GM18520 (cell line): ENCODE measurements at regions not wholly inside any gene's neighbourhood (a gene's known extent, or its start where the extent isn't known, plus 50 kb on each side); places are given as distances from the start of the nearest gene placed in this dataset.
"Not testable (repeated sequence)": the region's sequence is repeated elsewhere in the genome, so short reads cannot be mapped to it uniquely, and the experiment has no call there.

Source experiments
- ATAC-seq: cut with Tn5 transposase; IDR thresholded peaks from one replicate; pipeline ENCODE4 v1.9.1; 2021; ENCODE audit not compliant: unreplicated experiment

DNA sequence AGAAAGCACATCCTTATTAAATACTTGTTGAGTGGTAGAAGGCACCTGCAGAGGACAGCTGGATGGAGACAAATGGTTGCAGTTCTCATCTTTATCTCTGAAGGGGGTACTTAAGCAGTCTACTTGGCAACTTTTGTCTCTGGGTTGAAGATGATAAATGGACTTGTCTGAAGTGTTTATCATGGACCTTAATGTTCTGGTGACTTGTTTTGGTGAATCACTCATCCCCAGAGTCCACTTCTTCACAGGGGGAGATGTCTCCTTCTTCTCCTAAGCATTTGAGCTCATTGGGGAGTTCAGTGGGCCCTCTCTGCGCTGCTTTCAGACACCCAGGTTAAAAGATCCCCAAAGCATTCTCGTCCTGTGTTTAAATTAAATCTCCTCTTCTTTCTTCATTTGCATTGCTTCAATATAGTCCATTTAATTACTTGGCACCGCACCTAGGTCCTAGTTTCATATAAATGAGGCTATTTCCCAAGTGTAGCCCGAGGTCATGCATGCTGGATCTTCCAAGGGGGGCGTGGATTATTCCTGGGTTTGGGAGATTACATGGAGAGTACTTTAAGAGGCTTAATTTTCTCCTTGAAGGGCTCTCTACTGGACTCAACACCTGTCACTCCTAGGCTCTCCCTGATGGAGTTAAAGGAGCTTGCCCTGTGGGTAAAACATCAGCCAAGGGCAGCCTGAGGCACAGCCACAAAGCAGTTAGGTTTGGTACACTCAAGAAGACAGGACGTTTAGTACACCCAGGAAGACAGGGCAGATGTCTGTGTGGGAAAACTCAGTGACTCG lies 239.3 kb upstream of the C2CD4B start:
- ATAC-seq = no peak

DNA sequence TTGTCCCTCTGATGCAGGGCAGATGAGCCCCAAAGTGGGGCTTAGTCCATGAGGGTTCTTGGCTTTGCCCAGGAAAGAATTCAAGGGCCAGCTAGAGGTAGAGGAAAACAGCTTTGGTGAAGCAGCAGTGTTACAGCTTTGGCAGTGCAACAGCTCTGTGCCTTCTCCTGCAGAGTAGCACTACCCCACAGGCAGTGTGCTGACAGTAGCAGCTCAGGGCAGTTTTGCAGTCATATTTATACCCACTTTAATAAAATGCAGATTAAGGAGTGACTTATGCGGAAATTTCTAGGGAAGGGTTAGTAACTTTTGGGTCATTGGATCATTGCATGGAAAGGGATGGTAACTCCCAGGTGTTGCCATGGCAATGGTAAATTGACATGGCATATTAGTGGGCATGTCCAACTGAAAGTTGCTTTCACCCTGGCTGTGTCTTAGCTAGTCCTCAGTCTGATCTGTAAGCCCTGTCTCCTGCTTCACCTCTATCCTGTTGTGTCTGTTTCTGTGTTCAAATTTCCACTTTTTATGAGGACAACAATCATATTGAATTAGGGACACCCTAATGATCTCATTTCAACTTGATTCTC lies 241.3 kb upstream of the C2CD4B start:
- no peak for ATAC-seq

DNA sequence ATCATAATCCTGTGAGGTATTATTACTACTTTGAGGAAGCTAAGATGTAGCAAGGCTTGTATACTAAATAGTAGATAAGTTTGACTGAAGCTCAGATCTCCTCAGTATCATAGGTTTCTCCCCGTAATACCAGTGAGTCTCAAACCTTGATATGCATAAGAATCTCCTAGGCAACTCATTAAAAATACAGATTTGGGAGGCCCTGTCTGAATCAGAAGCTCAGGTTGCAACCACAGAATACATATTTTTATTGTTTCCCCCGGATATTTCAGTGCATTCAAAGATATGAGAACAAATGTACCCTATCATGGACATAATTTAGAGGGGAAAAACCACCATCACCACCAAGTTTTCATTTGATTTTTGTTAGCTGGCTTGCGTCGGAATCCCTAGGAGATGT lies 242.1 kb upstream of the C2CD4B start:
- no peak for ATAC-seq

GRCh38 chr15:62407962-62408361 lies 242.9 kb upstream of the C2CD4B start:
- no peak for ATAC-seq

DNA sequence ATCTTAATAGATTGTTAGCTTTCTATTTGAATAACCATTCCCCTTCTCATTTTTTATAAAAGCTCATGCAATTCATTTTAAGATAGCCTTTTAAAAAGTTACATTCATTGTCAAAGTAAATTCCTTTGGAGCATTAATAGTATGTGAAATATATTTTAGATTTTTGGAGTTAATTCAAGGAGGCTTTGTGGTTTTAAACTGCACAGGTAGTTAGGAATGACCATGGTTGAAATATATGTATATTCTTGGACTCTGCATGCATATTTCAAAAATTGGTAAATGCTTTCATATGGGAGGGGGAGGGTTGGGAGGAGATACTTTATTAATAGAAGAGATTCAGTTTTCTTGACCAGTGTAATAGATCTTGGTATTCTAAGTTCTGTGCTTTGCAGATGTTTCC lies 244.4 kb upstream of the C2CD4B start:
- no peak for ATAC-seq

DNA sequence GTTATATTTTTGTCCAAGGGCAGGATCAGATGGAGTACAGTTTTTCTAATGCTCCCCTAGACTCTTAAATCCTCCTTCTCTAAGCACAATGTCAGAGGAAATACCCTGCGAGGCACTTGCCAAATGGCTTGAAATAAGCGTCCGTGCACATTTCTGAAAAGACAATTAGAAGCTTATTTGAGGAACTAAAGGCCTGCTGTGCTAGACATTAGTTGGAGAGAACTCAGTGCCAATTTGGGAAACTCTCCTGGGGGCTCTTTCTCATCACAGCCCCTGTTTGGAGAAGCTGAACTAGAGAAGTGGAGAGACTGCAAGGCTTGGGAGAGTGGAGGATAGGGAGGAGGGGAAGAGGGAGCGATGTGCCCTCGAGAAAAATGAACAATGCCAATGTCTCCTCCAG lies 247.6 kb upstream of the C2CD4B start:
- ATAC-seq = no peak

GRCh38 chr15:62413153-62413552 lies 248.1 kb upstream of the C2CD4B start:
- no peak for ATAC-seq

DNA sequence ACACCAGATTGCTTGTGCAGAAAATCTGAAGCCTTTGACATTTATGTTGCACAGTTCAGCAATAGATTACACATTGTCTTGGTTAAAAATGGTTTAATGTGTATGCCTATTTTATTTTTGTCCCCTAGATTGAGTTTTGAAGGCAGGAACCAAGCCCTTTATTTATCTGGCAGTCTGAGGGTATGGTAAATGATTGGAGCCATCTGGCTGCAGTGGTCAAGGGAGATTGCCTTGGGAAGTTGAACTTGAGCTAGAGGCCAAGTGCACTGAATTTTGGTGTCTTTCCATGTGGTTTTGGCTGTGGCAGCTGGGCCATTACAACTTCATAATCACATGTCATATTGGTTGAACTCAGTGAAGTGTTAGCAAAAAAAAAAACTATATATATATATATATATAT lies 248.7 kb upstream of the C2CD4B start:
- no peak for ATAC-seq

DNA sequence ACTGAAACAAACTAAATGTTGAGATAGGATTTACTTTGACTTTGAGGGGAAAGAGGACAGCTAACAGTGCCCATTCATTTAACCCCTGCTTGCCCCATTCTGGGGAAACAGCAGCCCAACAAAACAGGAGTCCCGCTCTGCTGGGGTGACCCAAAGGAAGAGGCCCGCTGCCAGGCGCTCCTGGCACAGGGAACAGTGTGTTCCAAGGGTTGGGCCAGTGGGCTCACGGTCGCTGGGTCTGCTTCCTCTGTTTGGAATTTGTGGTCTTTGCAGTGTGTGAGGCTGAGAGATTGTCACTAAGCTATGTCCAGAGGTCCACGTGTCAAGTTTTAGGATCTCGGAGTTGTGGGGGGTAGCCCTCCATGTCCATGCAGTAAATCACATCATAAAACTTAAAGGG lies 250.4 kb upstream of the C2CD4B start:
- ATAC-seq = no peak

DNA sequence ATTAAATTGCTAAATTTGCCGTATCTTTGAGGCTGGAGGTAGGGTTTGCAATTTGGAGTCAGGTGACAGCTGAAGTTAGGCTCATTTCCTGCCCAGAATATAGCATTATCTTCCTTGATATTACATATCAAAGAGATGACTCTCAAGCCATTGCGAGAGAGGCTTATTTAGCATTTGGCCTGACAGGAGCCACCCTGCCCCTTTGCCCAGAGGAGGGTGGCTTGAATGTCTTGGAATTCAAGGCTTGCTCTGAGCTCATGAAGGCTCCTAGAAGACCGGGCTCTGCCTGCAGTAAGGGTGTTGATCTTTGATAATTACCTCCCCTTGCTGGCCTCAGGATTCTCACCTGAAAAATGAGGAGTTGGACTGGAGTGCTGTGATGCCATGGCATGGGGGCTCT lies 251.4 kb upstream of the C2CD4B start:
- ATAC-seq = no peak

DNA sequence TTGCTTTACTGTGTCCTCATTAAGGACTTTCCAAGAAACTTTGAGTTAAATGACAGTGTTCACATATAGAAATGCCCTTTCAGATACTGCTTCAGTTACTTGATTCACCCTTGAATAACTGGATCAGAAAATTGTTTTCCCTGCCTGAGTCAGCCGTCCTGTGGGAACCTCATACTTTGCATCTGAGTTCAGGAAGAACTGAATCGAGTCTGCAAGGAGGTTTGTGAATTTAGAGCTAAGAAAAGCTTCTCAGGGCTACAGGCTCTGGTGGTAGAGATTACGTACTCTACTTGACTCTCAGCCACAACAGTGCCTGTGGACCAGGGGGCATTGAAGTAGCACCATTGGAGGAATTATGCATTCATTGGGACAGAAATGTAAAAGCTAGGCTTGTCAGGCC lies 252.4 kb upstream of the C2CD4B start:
- ATAC-seq = no peak

DNA sequence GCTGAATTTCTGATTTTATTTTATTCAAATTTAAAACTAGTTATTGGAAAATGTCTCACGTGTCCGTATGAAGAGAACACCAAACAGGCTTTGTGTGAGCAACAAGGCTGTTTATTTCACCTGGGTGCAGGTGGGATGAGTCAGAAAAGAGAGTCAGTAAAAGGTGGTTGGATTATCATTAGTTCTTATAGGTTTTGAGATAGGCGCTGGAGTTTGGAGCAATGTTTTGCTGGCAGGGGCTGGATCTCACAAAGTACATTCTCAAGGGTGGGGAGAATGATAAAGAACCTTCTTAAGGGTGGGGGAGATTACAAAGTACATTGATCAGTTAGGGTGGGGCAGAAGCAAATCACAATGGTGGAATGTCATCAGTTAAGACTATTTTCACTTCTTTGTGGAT lies 253.4 kb upstream of the C2CD4B start:
- ATAC-seq = not testable (repeated sequence)

- ATAC-seq = no peak
Observed at GRCh38 chr15:62419192-62419591, 254.1 kb upstream of the C2CD4B start.

DNA sequence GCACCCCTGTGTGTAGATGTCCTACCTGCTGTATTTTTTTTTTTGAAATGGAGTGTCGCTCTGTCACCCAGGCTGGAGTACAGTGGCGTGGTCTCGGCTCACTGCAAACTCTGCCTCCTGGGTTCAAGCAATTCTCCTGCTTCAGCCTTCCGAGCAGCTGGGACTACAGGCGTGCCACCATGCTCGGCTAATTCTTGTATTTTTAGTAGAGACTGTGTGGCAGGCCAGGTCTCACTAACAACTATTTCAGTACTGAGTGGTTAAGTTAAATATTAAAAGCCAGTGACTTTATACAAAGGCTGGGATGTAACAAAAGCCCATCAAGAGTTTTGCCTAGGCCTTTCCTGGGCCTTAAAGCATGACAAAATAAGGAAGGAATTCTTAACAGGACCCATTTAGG lies 255.3 kb upstream of the C2CD4B start:
- ATAC-seq = not testable (repeated sequence)

DNA sequence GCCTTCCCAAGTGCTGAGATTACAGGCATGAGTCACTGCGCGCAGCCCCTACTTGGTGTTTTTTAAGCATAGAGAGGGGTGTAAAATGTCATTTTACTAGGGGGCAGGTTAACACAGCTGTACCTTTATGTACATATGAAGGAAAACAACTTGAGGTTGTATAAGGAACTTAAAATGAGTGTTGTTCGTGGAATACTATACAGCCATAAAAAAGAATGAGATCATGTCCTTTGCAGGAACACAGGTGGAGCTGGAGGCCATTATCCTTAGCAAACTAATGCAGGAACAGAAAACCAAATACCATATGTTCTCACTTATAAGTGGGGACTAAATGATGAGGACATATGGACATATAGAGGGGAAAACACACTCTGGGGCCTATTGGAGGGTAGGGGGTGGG lies 256.2 kb upstream of the C2CD4B start:
- ATAC-seq = no peak

- ATAC-seq = no peak
Observed at GRCh38 chr15:62426387-62426956, 261.4 kb upstream of the C2CD4B start.

DNA sequence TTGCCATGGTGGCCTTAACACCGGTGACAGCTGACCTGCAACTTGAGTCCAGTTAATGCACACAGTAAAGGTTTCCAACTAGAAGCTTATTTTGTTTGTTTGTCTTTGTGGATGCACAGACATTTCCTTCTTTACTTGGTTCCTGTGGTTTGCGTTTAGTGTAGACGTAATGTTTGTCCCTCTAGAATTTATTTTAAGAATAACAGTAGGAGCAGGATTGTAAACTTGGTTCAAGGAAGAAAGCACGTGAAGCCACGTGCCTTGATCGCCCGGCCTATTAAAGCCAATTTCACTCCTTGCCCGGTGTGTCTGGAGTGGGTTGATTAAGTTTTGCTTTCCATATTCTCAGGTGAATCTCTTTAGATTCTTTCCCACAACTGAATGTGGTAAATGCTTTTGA lies 263.2 kb upstream of the C2CD4B start:
- no peak for ATAC-seq

DNA sequence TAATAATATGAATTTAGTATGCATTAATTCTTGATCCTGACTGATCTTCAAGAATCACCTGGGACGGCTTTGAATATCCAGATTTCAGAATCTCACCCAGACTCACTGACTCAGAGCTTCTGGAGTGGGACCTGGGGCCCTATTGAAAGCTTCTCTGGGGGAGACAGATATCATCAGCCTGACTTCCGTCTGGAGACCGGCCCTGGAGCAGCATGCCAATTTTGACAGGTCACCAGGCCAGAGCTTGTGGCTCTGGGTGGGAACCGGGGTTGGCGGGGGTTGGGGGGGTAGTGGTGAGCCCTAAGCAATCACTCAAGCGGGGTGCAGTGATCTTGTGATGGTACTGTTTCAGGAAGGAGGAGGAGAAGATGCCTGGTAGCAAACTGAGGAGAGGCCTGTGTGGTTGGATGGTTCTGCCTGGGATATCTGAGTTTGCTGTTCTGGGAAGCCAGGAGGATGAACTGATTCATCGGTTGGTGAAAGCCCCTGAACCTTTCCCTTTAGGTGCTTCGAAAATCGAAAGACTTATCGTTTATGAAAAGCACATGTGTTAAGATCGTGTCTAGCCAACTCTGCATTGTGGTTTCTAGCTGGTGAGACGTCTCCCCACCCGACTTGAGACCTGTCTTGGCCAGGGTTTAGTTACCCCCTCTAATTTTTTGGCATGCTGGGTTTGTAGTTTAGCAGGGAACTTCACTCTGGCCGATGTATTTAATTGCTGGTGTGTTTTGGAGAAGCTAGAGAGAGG lies 263.9 kb upstream of the C2CD4B start:
- ATAC-seq = no peak

DNA sequence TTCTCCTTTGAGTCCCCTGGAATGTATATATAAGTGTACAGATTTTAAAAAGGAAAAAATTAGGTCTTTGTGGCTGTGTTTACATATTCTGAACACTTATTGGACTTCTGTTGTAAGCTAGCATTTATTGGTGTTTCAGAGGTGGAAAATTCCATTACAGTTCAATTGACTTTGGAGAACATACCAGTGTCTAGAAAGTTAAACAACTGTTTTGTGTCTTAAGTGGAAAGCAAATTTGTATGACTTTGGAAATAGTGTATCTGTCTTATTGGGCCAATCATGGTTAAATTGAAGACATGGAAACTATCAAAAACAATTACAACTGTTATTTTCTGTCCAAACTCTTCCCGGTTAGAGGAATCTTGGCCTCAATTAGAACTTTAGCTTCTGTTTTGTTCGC lies 265.0 kb upstream of the C2CD4B start:
- no peak for ATAC-seq

DNA sequence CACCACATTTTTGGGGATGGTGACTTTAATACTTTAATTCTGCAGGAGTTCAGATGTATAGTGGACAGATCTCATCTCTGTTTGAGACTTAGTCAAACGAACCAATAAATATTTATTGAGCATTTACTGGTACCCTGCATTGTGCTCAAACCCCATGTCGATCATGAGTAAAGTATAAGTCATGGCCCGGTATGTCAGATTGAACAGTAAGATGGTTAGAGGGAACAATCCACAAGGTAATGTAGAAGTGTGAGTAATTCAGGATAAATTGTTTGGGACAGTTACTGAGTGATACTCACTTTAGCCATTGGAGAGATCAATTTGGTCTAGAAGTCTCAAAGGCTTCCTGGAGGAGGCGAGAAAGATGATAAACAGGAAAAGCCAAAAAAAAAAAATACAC lies 265.5 kb upstream of the C2CD4B start:
- no peak for ATAC-seq

DNA sequence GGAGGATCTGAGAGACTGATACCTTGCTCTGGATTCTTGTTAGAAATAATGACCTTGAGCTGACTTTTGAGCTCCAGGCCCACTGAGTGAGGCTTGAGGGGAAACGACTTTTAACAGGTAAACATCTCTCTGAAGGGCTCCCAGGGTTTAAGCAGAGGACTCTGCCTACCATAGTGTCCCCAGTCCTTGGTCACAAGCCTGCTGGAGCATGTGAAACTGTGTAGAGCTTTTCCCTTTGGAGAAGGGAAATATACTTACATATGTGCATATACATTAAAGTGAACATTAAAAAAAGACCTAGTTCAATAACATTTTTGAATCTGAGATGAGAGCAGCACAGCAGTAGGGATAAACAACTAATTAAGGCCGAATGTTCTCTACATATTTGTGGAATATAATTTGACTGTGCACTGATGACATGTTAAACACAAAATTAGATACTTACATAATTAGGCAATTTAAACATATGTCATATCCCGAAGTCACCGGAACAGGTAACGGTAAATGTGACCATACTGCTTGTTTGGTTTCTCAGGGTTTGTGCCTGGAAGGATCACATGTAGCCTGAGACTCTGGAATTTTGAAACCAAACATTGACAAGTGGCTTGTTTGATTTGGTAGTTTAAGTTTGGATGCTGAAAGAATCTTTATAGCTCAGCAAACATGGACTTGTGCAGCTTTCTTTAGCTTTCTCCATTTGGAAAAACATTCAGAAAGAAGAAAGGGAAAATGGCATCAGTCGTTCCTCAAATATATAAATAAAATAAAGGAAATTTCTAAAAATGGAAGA lies 266.1 kb upstream of the C2CD4B start:
- ATAC-seq = no peak
